Stimulated activated naive CD8-positive, alpha-beta T cell treated with anti-CD3 and anti-CD28 coated beads, Interleukin-15, amount 100 ng/mL, for 72 hours (primary cell): ENCODE measurements at regions not wholly inside any gene's neighbourhood (a gene's known extent, or its start where the extent isn't known, plus 50 kb on each side); places are given as distances from the start of the nearest gene placed in this dataset.
"Not testable (repeated sequence)": the region's sequence is repeated elsewhere in the genome, so short reads cannot be mapped to it uniquely, and the experiment has no call there.

Experiments
- ATAC-seq: fragments of 150-1000 bp; cut with Tn5 transposase; 2 replicates; pipeline ENCODE4 v1.10.0; 2021; ENCODE audit warnings: mild to moderate bottlenecking, moderate library complexity
- DNase-seq, 2 donors: peaks; one replicate each; pipeline ENCODE4 v3.0.0; 2021 to 2022
- H3K27ac Mint-ChIP-seq, 2 donors: one replicate each; pipeline ENCODE4 v1.8.0; 2022; ENCODE audit warnings: mild to moderate bottlenecking in 2 of 2, mixed read lengths in 2 of 2, moderate library complexity in 2 of 2
- H3K27me3 Mint-ChIP-seq: one replicate; pipeline ENCODE4 v1.8.0; 2022; ENCODE audit warnings: mixed read lengths
- H3K4me1 Mint-ChIP-seq: one replicate; pipeline ENCODE4 v1.8.0; 2022; ENCODE audit warnings: mild to moderate bottlenecking, mixed read lengths
- H3K4me3 Mint-ChIP-seq, 2 donors: one replicate each; pipeline ENCODE4 v1.8.0; 2022; ENCODE audit warnings: mild to moderate bottlenecking in 2 of 2, mixed read lengths in 2 of 2, moderate library complexity in 1 of 2
- H3K9me3 Mint-ChIP-seq, 2 donors: one replicate each; pipeline ENCODE4 v1.8.0; 2022; ENCODE audit warnings: mixed read lengths in 2 of 2

DNA sequence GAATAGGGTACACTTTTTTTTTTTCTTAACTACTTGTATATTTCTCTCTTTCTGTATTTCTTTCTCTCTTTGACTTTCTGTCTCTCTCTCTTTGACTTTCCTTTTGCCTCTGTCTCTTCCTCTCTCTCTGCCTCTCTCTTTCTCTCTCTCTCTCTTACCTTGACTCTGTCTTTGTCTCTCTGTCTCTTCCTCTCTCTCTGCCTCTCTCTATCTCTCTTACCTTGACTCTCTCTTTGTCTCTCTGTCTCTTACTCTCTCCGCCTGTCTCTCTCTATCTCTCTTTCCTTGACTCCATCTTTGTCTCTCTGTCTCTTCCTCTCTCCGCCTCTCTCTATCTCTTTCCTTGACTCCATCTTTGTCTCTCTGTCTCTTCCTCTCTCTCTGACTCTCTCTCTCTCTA is 62.4 kb upstream of the PRMT8 start:
- H3K4me1 Mint-ChIP-seq, result peaks cover 18% of the 10 kb centered on the region
- no peak for ATAC-seq
- no peak for DNase-seq
- no peak overlapping the region for H3K4me3 Mint-ChIP-seq
- H3K27me3 Mint-ChIP-seq, result peaks cover 21% of the 10 kb centered on the region
- H3K27ac Mint-ChIP-seq, result no peak overlapping the region
- peaks cover 9 to 28% of the 10 kb centered on the region in 2 donors for H3K9me3 Mint-ChIP-seq

DNA sequence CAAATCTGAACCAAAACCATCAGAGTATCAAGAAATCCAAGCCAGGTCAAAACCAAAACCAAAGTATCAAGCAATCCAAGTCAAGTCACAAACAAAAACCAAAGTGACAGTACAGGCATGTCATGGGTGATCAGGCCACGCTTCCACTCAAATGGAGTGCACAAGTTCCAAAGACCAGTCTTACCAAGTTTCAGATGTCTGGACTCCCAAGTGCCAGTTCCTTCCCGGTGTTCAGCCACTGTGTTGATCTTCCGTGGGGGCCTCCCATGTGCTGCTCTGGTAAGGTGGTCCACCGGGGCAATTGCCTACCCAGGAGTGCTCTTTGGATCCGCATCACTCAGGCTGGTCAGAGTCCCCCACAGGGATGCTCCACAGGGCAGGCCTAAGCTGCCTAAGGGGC is 61.5 kb upstream of the PRMT8 start:
- H3K27ac Mint-ChIP-seq, DNase-seq, H3K4me3 Mint-ChIP-seq, ATAC-seq: not testable (repeated sequence)
- Mint-ChIP-seq H3K4me1 (peaks cover 18% of the 10 kb centered on the region), H3K27me3 (peaks cover 21% of the 10 kb centered on the region), H3K9me3 (peaks cover 9 to 28% of the 10 kb centered on the region in 2 donors)

DNA sequence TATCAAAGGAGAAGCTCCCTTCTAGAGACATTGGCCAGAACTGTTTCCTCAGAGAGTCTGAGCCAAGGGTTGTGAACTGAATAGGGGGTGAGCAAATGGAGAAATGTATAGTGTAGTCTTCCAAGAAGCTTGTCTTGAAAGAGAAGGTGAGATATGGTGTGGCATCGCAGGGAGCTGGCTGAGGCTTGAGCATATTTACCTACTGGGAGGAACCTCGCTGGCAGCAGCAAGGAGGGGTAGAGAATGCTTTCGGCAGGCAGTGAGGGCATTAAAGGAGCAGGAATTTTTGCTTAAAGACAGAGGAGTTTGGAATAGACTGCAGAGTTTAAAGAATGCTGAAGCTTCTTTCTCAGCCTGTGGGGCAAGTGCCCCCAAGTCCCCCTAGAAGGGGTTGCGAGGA is 59.3 kb upstream of the PRMT8 start:
- Mint-ChIP-seq H3K4me1 (peaks cover 18% of the 10 kb centered on the region), H3K9me3 (peaks cover 9 to 28% of the 10 kb centered on the region in 2 donors), H3K4me3 (no peak overlapping the region), H3K27ac (peak overlapping the region; percentile 27 to 29), H3K27me3 (peaks cover 21% of the 10 kb centered on the region)
- DNase-seq (no peak), ATAC-seq (no peak)

DNA sequence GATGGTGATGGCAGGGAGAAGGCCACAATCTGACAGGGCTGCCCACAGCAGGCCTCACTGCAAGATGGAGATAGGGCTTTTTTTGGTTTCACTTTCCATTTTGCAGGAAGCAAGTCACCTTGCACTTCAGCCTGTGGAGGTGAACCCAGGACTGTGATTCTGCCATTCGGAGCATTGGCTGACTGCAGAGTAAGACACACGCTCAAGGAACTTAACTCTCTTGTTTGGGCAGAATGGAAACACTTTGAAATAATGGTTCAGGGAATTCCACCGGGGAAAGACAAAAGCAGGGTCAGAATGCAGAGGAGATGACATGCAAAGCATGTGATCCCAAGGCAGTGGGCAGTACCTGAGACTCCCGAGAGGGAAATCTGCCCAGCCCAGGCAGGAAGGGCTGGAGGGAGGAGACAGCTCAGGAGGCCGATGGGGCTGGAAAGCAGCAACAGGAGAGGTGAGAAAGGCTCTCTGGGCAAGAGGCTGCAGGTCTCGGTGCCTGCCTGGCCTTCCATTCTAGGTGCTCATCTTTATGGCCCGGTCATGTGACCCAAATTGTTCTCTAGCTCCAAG is 58.7 kb upstream of the PRMT8 start:
- peaks cover 9 to 28% of the 10 kb centered on the region in 2 donors for H3K9me3 Mint-ChIP-seq
- no peak overlapping the region for H3K4me3 Mint-ChIP-seq
- ATAC-seq, result peak; percentile 49
- peaks cover 18% of the 10 kb centered on the region for H3K4me1 Mint-ChIP-seq
- DNase-seq, result no peak
- H3K27me3 Mint-ChIP-seq, result peaks cover 21% of the 10 kb centered on the region
- H3K27ac Mint-ChIP-seq, result peak overlapping the region in 1 of 2 donors; percentile 27

DNA sequence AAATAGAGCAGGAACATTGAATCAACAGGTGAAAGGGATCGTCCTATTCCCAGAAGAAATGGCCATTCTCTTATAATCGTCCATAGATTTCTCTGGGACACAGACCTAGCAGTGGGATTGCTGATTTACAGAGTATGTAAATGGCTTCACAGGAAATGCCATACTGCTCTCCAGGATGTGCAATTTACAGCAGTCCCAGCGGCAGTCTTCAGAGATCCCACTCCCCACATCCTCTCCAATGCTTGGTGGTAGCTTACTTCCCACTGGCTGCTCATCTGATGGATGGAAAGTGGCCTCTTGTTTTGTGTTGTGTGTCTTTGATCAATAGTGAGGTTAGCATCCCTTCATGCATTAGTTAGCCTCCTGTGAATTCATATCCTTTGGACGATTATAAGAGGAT is 58.1 kb upstream of the PRMT8 start:
- ATAC-seq, result no peak
- no peak overlapping the region for H3K27ac Mint-ChIP-seq
- no peak overlapping the region for H3K4me3 Mint-ChIP-seq
- peaks cover 9 to 28% of the 10 kb centered on the region in 2 donors for H3K9me3 Mint-ChIP-seq
- H3K4me1 Mint-ChIP-seq, result peaks cover 18% of the 10 kb centered on the region
- H3K27me3 Mint-ChIP-seq, result peaks cover 19% of the 10 kb centered on the region
- no peak for DNase-seq

DNA sequence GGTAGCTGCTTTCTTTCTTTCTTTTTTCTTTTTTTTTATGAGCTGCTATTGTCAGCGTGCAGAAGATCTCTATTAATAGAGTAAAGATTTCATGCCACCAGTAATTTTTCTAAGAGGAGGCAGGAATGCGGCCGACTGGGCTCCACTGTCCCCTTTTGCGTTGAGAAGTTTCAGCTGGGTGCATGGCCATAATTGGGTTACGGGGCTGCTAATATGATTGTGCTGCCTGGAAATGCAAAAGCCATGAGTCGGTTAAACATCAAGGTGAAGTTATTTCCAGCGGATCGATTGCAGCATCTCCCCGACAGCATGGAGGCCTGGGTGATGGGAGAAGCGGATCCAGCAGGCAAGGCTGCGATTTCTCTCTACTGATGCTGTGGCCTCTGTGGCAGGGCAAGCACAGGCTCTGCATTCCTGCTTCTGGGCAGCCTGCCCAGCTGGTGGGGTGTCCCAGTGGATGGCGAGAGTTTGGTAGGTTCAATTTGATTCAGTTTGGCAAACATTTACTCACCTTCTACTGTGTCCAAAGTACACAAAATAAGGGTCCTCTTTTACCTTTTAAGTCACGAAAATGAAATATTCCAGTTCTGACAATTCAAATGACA is 54.4 kb upstream of the PRMT8 start:
- no peak for ATAC-seq

DNA sequence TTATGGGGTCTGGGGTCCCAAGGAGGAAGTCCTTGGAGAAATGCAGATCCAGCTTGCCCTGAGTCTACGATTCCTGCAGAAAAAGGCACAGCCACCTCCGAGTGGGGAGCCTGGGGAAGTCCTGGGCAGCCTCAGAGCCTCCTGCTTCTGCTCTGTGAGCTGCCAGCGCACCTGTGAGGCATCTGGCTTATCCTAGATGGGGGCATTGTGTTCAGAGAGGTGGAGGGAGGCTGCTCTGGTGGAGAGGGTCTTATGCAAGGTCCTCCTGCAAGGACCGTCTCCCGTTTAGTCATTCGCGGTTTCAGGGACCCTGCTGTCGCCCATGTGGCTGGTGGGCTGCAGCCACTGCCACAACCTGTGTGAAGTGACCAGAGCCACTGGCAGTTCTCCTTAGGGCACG is 53.0 kb upstream of the PRMT8 start:
- DNase-seq, result no peak
- H3K27me3 Mint-ChIP-seq, result no peaks in the 10 kb centered on the region
- H3K27ac Mint-ChIP-seq, result no peak overlapping the region
- H3K4me3 Mint-ChIP-seq, result no peak overlapping the region
- H3K9me3 Mint-ChIP-seq, result no peaks in the 10 kb centered on the region
- no peaks in the 10 kb centered on the region for H3K4me1 Mint-ChIP-seq
- ATAC-seq, result no peak

More for the DNA sequence above, 54.4 kb upstream of the PRMT8 start:
- peaks cover 12% of the 10 kb centered on the region for H3K4me1 Mint-ChIP-seq
- H3K9me3 Mint-ChIP-seq, result peaks cover 2 to 7% of the 10 kb centered on the region in 2 donors
- DNase-seq, result no peak
- no peaks in the 10 kb centered on the region for H3K27me3 Mint-ChIP-seq
- no peak overlapping the region for H3K4me3 Mint-ChIP-seq
- H3K27ac Mint-ChIP-seq, result no peak overlapping the region

DNA sequence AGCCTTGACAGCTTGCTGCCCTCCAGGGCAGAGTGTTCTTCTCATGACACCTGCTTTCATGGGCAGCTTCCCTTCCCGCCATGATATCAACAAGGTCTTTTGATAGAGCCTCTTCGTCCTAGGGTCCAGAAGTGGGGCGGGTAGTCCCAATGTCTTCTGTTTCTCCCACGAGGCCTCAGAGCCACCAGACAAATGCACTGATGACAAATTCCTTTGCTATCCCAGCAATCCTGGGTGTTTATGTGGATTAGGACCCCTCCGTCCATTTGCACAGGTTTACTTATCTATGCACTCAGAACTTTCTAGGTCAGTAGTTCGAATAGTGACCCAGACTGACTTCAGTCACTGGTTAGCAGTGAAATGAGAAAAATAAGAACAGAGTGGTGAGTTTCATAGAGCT is 52.6 kb upstream of the PRMT8 start:
- DNase-seq (no peak), ATAC-seq (no peak)
- Mint-ChIP-seq H3K27me3 (no peaks in the 10 kb centered on the region), H3K4me1 (no peaks in the 10 kb centered on the region), H3K9me3 (no peaks in the 10 kb centered on the region), H3K27ac (no peak overlapping the region), H3K4me3 (no peak overlapping the region)
